Lung (tissue), 11 donors: ENCODE measurements at regions not wholly inside any gene's neighbourhood (a gene's known extent, or its start where the extent isn't known, plus 50 kb on each side); places are given as distances from the start of the nearest gene placed in this dataset.

Experiments
- ATAC-seq: fragments of 200-7000 bp; cut with Tn5 transposase; one replicate; pipeline ENCODE4 v1.9.1; 2020; ENCODE audit warnings: moderate number of reproducible peaks; ENCODE audit not compliant: insufficient read depth, low FRiP score
- DNase-seq, 3 donors: peaks; one replicate each; pipeline ENCODE4 v3.0.0-alpha.2; 2013 to 2017
- H3K27ac ChIP-seq, 2 donors: one replicate each; pipeline ENCODE4 v1.5.1; 2013; ENCODE audit warnings: mild to moderate bottlenecking in 2 of 2, moderate library complexity in 2 of 2, control low read depth in 1 of 2, inconsistent platforms in 1 of 2, low read depth in 1 of 2, low read length in 1 of 2
- H3K27me3 ChIP-seq, 3 donors: one replicate each; pipeline ENCODE4 v1.5.1; 2013; ENCODE audit warnings: low read length in 2 of 3; ENCODE audit not compliant: control insufficient read depth in 3 of 3, insufficient read depth in 3 of 3
- H3K36me3 ChIP-seq, 4 donors: one replicate each; pipeline ENCODE4 v1.5.1; 2013; ENCODE audit warnings: low read length in 4 of 4, mild to moderate bottlenecking in 1 of 4, moderate library complexity in 1 of 4; ENCODE audit not compliant: control insufficient read depth in 4 of 4, insufficient read depth in 4 of 4
- H3K4me1 ChIP-seq, 5 donors: one replicate each; pipeline ENCODE4 v1.5.1; 2013; ENCODE audit warnings: low read length in 5 of 5, mild to moderate bottlenecking in 2 of 5, moderate library complexity in 1 of 5; ENCODE audit not compliant: control insufficient read depth in 5 of 5, insufficient read depth in 5 of 5
- H3K4me3 ChIP-seq: one replicate; pipeline ENCODE4 v1.5.1; 2013; ENCODE audit warnings: mild to moderate bottlenecking, control low read depth, moderate library complexity
- H3K9ac ChIP-seq, 2 donors: one replicate each; pipeline ENCODE4 v1.5.1; 2013; ENCODE audit warnings: low read length in 2 of 2, control low read depth in 1 of 2; ENCODE audit not compliant: insufficient read depth in 1 of 2
- H3K9me3 ChIP-seq, 4 donors: one replicate each; pipeline ENCODE4 v1.5.1; 2013; ENCODE audit warnings: low read length in 3 of 4, mild to moderate bottlenecking in 1 of 4, moderate library complexity in 1 of 4; ENCODE audit not compliant: control insufficient read depth in 4 of 4, insufficient read depth in 3 of 4
- CTCF ChIP-seq: IDR thresholded peaks from 2 replicates; pipeline ENCODE4 v1.5.1; 2012; ENCODE audit warnings: mild to moderate bottlenecking; ENCODE audit errors: control extremely low read depth, extremely low read depth
- WGBS, 2 donors: extraction: QIAGEN DNeasy Blood & Tissue Kit; methylation state at CpG; one replicate each; pipeline ENCODE4 v1.1.7; 2013; 5-methylcytosine and 5-hydroxymethylcytosine counted together
- donor health status: control.
- donor health status: control.
- donor health status: Bipolar disorder and iron deficiency.
- donor health status: healthy.
- donor health status: DM: yes; HTN: yes; CAD: no.

- 35 to 36% methylated on average over 3 of the region's 3 CpGs for WGBS, 2 donors
- H3K4me1 ChIP-seq = no peaks in the 10 kb centered on the region
- no peaks in the 10 kb centered on the region for H3K9me3 ChIP-seq
- H3K27ac ChIP-seq = no peak overlapping the region
- no peaks in the 10 kb centered on the region for H3K27me3 ChIP-seq
- no peak for TF ChIP-seq CTCF
- no peak overlapping the region for H3K4me3 ChIP-seq
- DNase-seq (no peak), ATAC-seq (no peak)
- no peak overlapping the region for H3K9ac ChIP-seq
- H3K36me3 ChIP-seq = no peaks in the 10 kb centered on the region
Measured at GRCh38 chr3:5613599-5613998, 426.1 kb downstream of the EDEM1 start.

- 49 to 57% methylated on average over 4 of the region's 4 CpGs for WGBS, 2 donors
- no peak overlapping the region for H3K4me3 ChIP-seq
- H3K27ac ChIP-seq = no peak overlapping the region
- no peak for TF ChIP-seq CTCF
- H3K9ac ChIP-seq = no peak overlapping the region
- ATAC-seq = no peak
- no peaks in the 10 kb centered on the region for H3K36me3 ChIP-seq
- DNase-seq = no peak
- peaks cover 0 to 2% (median 0%) of the 10 kb centered on the region in 4 donors for H3K9me3 ChIP-seq
- no peaks in the 10 kb centered on the region for H3K27me3 ChIP-seq
- no peaks in the 10 kb centered on the region for H3K4me1 ChIP-seq
Measured at GRCh38 chr3:5616873-5617272, 429.4 kb downstream of the EDEM1 start.

- no peaks in the 10 kb centered on the region for H3K27me3 ChIP-seq
- H3K27ac ChIP-seq = no peak overlapping the region
- H3K4me3 ChIP-seq = no peak overlapping the region
- H3K9ac ChIP-seq = no peak overlapping the region
- no peak for DNase-seq
- H3K4me1 ChIP-seq = no peaks in the 10 kb centered on the region
- ATAC-seq = no peak
- peaks cover 0 to 2% (median 0%) of the 10 kb centered on the region in 4 donors for H3K9me3 ChIP-seq
- TF ChIP-seq CTCF = no peak
- no peaks in the 10 kb centered on the region for H3K36me3 ChIP-seq
Measured at GRCh38 chr3:5618170-5618569, 430.7 kb downstream of the EDEM1 start.

- WGBS, 2 donors = 31 to 45% methylated on average over 3 of the region's 3 CpGs
- Histone ChIP-seq H3K4me1 (no peaks in the 10 kb centered on the region), H3K9ac (no peak overlapping the region), H3K27ac (no peak overlapping the region), H3K4me3 (no peak overlapping the region), H3K36me3 (no peaks in the 10 kb centered on the region), H3K9me3 (no peaks in the 10 kb centered on the region), H3K27me3 (no peaks in the 10 kb centered on the region)
- TF ChIP-seq CTCF = no peak
- DNase-seq (no peak), ATAC-seq (no peak)
Measured at GRCh38 chr3:5630406-5630805, 442.9 kb downstream of the EDEM1 start.
